Liver (tissue), 8 donors: ENCODE measurements at regions not wholly inside any gene's neighbourhood (a gene's known extent, or its start where the extent isn't known, plus 50 kb on each side); places are given as distances from the start of the nearest gene placed in this dataset.

Source experiments
- DNase-seq: peaks from one replicate; pipeline ENCODE4 v3.0.0-alpha.2; 2017; ENCODE audit warnings: low spot score
- H3K27ac ChIP-seq, 2 donors: one replicate each; pipeline ENCODE4 v1.7.0; 2013; ENCODE audit warnings: inconsistent platforms in 2 of 2, low read length in 2 of 2, control low read depth in 1 of 2, low read depth in 1 of 2, mild to moderate bottlenecking in 1 of 2
- H3K27me3 ChIP-seq, 4 donors: one replicate each; pipeline versions ENCODE4 v1.6.1 to v1.7.0; 2013; ENCODE audit warnings: low read length in 3 of 4, inconsistent platforms in 1 of 4, mild to moderate bottlenecking in 1 of 4, moderate library complexity in 1 of 4; ENCODE audit not compliant: control insufficient read depth in 4 of 4, insufficient read depth in 4 of 4
- H3K36me3 ChIP-seq, 4 donors: one replicate each; pipeline versions ENCODE4 v1.6.1 to v1.7.0; 2013; ENCODE audit warnings: low read length in 3 of 4, mild to moderate bottlenecking in 3 of 4, low read depth in 1 of 4, moderate library complexity in 1 of 4; ENCODE audit not compliant: control insufficient read depth in 4 of 4, insufficient read depth in 3 of 4
- H3K4me1 ChIP-seq, 4 donors: one replicate each; pipeline versions ENCODE4 v1.6.1 to v1.7.0; 2013; ENCODE audit warnings: low read length in 3 of 4, mild to moderate bottlenecking in 3 of 4, moderate library complexity in 1 of 4; ENCODE audit not compliant: control insufficient read depth in 4 of 4, insufficient read depth in 4 of 4
- H3K4me3 ChIP-seq, 3 donors: one replicate each; pipeline versions ENCODE4 v1.6.1 to v1.7.0; 2013; ENCODE audit warnings: low read length in 3 of 3, control low read depth in 1 of 3, low read depth in 1 of 3, mild to moderate bottlenecking in 1 of 3
- H3K9ac ChIP-seq, 2 donors: one replicate each; pipeline ENCODE4 v1.7.0; 2013; ENCODE audit warnings: low read length in 2 of 2, mild to moderate bottlenecking in 2 of 2, moderate library complexity in 2 of 2, control low read depth in 1 of 2, low read depth in 1 of 2
- H3K9me3 ChIP-seq, 4 donors: one replicate each; pipeline versions ENCODE4 v1.6.1 to v1.7.0; 2013; ENCODE audit warnings: low read length in 3 of 4; ENCODE audit not compliant: control insufficient read depth in 4 of 4
- ATF3 ChIP-seq: IDR thresholded peaks from 2 replicates; pipeline ENCODE4 v1.6.1; 2016; ENCODE audit warnings: antibody characterized with exemption
- CTCF ChIP-seq: fragments of 150-350 bp; IDR thresholded peaks from 2 replicates; pipeline ENCODE4 v1.5.1; 2017; ENCODE audit warnings: improper control_type of control experiment, low read depth, low read length; ENCODE audit not compliant: missing input control
- FOXA1 ChIP-seq: IDR thresholded peaks from 2 replicates; pipeline ENCODE4 v1.6.1; 2016; ENCODE audit warnings: antibody characterized with exemption
- FOXA2 ChIP-seq: IDR thresholded peaks from 2 replicates; pipeline ENCODE4 v1.6.1; 2016; ENCODE audit warnings: antibody characterized with exemption
- GABPA ChIP-seq, 2 donors: IDR thresholded peaks in 1 of 2; conservative IDR thresholded peaks in 1 of 2; 2 replicates each; pipeline ENCODE4 v1.6.1; 2016; ENCODE audit warnings: antibody characterized with exemption in 2 of 2, mild to moderate bottlenecking in 1 of 2, moderate library complexity in 1 of 2
- HNF4A ChIP-seq, 2 donors: conservative IDR thresholded peaks; 2 replicates each; pipeline ENCODE4 v1.6.1; 2016; ENCODE audit warnings: antibody characterized with exemption in 2 of 2, mild to moderate bottlenecking in 2 of 2
- HNF4G ChIP-seq: IDR thresholded peaks from 2 replicates; pipeline ENCODE4 v1.6.1; 2016; ENCODE audit warnings: antibody characterized with exemption
- MAX ChIP-seq: IDR thresholded peaks from 2 replicates; pipeline ENCODE4 v1.6.1; 2016; ENCODE audit warnings: antibody characterized with exemption
- NR2F2 ChIP-seq: IDR thresholded peaks from 2 replicates; pipeline ENCODE4 v1.6.1; 2016; ENCODE audit warnings: antibody characterized with exemption
- RAD21 ChIP-seq, 2 donors: IDR thresholded peaks; 2 replicates each; pipeline ENCODE4 v1.6.1; 2016; ENCODE audit warnings: antibody characterized with exemption in 2 of 2, mild to moderate bottlenecking in 2 of 2
- REST ChIP-seq: IDR thresholded peaks from 2 replicates; pipeline ENCODE4 v1.6.1; 2016; ENCODE audit warnings: antibody characterized with exemption, mild to moderate bottlenecking
- RXRA ChIP-seq, 2 donors: IDR thresholded peaks; 2 replicates each; pipeline ENCODE4 v1.6.1; 2017 to 2018; ENCODE audit warnings: antibody characterized with exemption in 2 of 2, mild to moderate bottlenecking in 1 of 2
- SP1 ChIP-seq: IDR thresholded peaks from 2 replicates; pipeline ENCODE4 v1.6.1; 2018; ENCODE audit warnings: antibody characterized with exemption, mild to moderate bottlenecking
- YY1 ChIP-seq: IDR thresholded peaks from 2 replicates; pipeline ENCODE4 v1.6.1; 2016; ENCODE audit warnings: antibody characterized with exemption, mild to moderate bottlenecking
- ZBTB33 ChIP-seq: IDR thresholded peaks from 2 replicates; pipeline ENCODE4 v1.6.1; 2016; ENCODE audit warnings: antibody characterized with exemption
- WGBS: extraction: QIAGEN DNeasy Blood & Tissue Kit; methylation state at CpG from one replicate; pipeline ENCODE4 v1.1.7; 2013; 5-methylcytosine and 5-hydroxymethylcytosine counted together
- donor health status: healthy.
- donor health status: healthy.
- donor health status: healthy.
- donor health status: healthy.
- donor health status: healthy.

- TF ChIP-seq HNF4A (conservative IDR thresholded peaks at IDR 0.05): no peak
Measured at GRCh38 chr5:91841423-91841822, 458.3 kb upstream of the ARRDC3 start (continued).

- H3K4me3 ChIP-seq: no peak overlapping the region
- no peak for DNase-seq
- H3K9me3 ChIP-seq: no peaks in the 10 kb centered on the region
- H3K27ac ChIP-seq: no peak overlapping the region
- 59% methylated on average over 4 of the region's 4 CpGs for WGBS
- TF ChIP-seq MAX: no peak
- no peak for TF ChIP-seq REST
- no peak for TF ChIP-seq GABPA (IDR thresholded peaks at IDR 0.05 in 1 of 2, conservative IDR thresholded peaks at IDR 0.05 in 1 of 2)
- TF ChIP-seq HNF4A (conservative IDR thresholded peaks at IDR 0.05): no peak
- TF ChIP-seq NR2F2: no peak
- no peak for TF ChIP-seq YY1
- no peak for TF ChIP-seq RXRA (IDR thresholded peaks at IDR 0.05)
- TF ChIP-seq FOXA1: no peak
- TF ChIP-seq HNF4G: no peak
- TF ChIP-seq SP1: no peak
- TF ChIP-seq FOXA2: no peak
- no peak for TF ChIP-seq ZBTB33
- TF ChIP-seq ATF3: no peak
- H3K27me3 ChIP-seq: no peaks in the 10 kb centered on the region
- no peaks in the 10 kb centered on the region for H3K36me3 ChIP-seq
- no peak overlapping the region for H3K9ac ChIP-seq
- no peaks in the 10 kb centered on the region for H3K4me1 ChIP-seq
Measured at GRCh38 chr5:91840412-91840811, 457.3 kb upstream of the ARRDC3 start.

GRCh38 chr5:91839721-91840120, 456.6 kb upstream of the ARRDC3 start:
- H3K9ac ChIP-seq: no peak overlapping the region
- H3K27me3 ChIP-seq: no peaks in the 10 kb centered on the region
- WGBS: 77% methylated on average over 4 of the region's 4 CpGs
- no peak for TF ChIP-seq GABPA (IDR thresholded peaks at IDR 0.05 in 1 of 2, conservative IDR thresholded peaks at IDR 0.05 in 1 of 2)
- TF ChIP-seq ZBTB33: no peak
- no peak for TF ChIP-seq RAD21 (IDR thresholded peaks at IDR 0.05)
- TF ChIP-seq SP1: no peak
- no peak for TF ChIP-seq RXRA (IDR thresholded peaks at IDR 0.05)
- no peak for TF ChIP-seq NR2F2
- no peak for TF ChIP-seq CTCF
- no peak for TF ChIP-seq MAX
- TF ChIP-seq ATF3: no peak
- no peak for TF ChIP-seq HNF4G
- no peak for TF ChIP-seq REST
- no peak for TF ChIP-seq YY1

More at GRCh38 chr5:91839721-91840120, 456.6 kb upstream of the ARRDC3 start:
- H3K4me3 ChIP-seq: no peak overlapping the region
- H3K36me3 ChIP-seq: no peaks in the 10 kb centered on the region
- no peaks in the 10 kb centered on the region for H3K9me3 ChIP-seq
- H3K4me1 ChIP-seq: no peaks in the 10 kb centered on the region
- H3K27ac ChIP-seq: no peak overlapping the region
- no peak for DNase-seq
